ENCODE measurements at regions not wholly inside any gene's neighbourhood (a gene's known extent, or its start where the extent isn't known, plus 50 kb on each side); places are given as distances from the start of the nearest gene placed in this dataset.
"Not testable (repeated sequence)": the region's sequence is repeated elsewhere in the genome, so short reads cannot be mapped to it uniquely, and the experiment has no call there.

- no peak overlapping the region for H3K4me3 ChIP-seq (replicated peaks in 1 of 3; ENCODE audit: insufficient read depth in 1 of 3, low read depth in 2 of 3, low read length in 3 of 3)
- TF ChIP-seq ZBED4 (CRISPR knock-in tag; IDR thresholded peaks at IDR 0.05; ENCODE audit: borderline replicate concordance) (no peak), FOXP1 (IDR thresholded peaks at IDR 0.05) (no peak), FOXP1 (CRISPR knock-in tag; IDR thresholded peaks at IDR 0.05) (0 out of 2 replicates have a peak, but pooled peaks have one; percentile 20)
- no peak overlapping the region for H3K9ac ChIP-seq (ENCODE audit: insufficient read depth, low read depth, low read length)
- H3K27me3 ChIP-seq (ENCODE audit: control insufficient read depth in 1 of 2, insufficient read depth in 2 of 2, low read length in 2 of 2): no peaks in the 10 kb centered on the region
- CTCF ChIA-PET (ENCODE audit: low intra/inter-chr PET ratio, low total read pairs): no interaction called here
- H3K27ac ChIP-seq (ENCODE audit: extremely low read length, insufficient read depth, low read length): no peak overlapping the region
- no peaks in the 10 kb centered on the region for H3K79me2 ChIP-seq (ENCODE audit: insufficient read depth, low read length)
- in situ Hi-C loops (cut with HindIII; ENCODE audit: extremely low pct_ligation_motif_present, low pct_unique_long_range_greater_than_20kb): no loop called here
- POLR2A ChIA-PET: no interaction called here
- ATAC-seq (no peak), FAIRE-seq (no peak), DNase-seq (ENCODE audit: low spot score) (no peak)
- 0% methylated on average over 1 of the region's 1 CpG for WGBS (ENCODE audit: low lambda C conversion rate)
- BruUV-seq (replicated peaks): no TSS peak
- no peaks in the 10 kb centered on the region for H4K20me1 ChIP-seq (ENCODE audit: insufficient read depth, low read length)
- H3K9me3 ChIP-seq (ENCODE audit: low read length): peaks cover 68% of the 10 kb centered on the region
- intact Hi-C loops (cut with micrococcal nuclease; ENCODE audit: unreplicated experiment): no loop called here
- H3K4me2 ChIP-seq (ENCODE audit: low read depth, low read length): no peak overlapping the region
- H3K4me1 ChIP-seq (ENCODE audit: insufficient read depth, low read length): no peaks in the 10 kb centered on the region
- no peaks in the 10 kb centered on the region for H3K36me3 ChIP-seq (replicated peaks in 1 of 2; ENCODE audit: control insufficient read depth in 1 of 2, insufficient read depth in 2 of 2, low read length in 2 of 2)
- H2AFZ ChIP-seq (ENCODE audit: low read length): no peak overlapping the region
Observed at GRCh38 chr1:81179242-81179641, 621.5 kb upstream of the ADGRL2 start.

DNA sequence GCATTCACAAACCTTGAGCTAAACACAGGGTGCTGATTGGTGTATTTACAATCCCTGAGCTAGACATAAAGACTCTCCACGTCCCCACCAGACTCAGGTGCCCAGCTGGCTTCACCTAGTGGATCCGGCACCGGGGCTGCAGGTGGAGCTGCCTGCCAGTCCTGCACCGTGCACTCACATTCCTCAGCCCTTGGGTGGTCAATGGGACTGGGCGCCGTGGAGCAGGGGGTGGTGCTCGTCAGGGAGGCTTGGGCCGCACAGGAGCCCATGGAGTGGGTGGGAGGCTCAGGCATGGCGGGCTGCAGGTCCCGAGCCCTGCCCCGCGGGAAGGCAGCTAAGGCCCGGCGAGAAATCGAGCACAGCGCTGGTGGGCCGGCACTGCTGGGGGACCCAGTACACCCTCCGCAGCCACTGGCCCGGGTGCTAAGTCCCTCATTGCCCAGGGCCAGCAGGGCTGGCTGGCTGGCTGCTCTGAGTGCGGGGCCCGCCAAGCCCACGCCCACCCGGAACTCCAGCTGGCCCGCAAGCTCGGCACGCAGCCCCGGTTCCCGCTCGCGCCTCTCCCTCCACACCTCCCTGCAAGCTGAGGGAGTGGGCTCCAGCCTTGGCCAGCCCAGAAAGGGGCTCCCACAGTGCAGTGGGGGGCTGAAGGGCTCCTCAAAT lies 622.2 kb upstream of the ADGRL2 start:
- H3K4me3 ChIP-seq (replicated peaks in 1 of 3; ENCODE audit: insufficient read depth in 1 of 3, low read depth in 2 of 3, low read length in 3 of 3); H3K27me3 ChIP-seq (ENCODE audit: control insufficient read depth in 1 of 2, insufficient read depth in 2 of 2, low read length in 2 of 2); H3K9ac ChIP-seq (ENCODE audit: insufficient read depth, low read depth, low read length); BruUV-seq (replicated peaks); H3K79me2 ChIP-seq (ENCODE audit: insufficient read depth, low read length); POLR2A ChIA-PET; H3K36me3 ChIP-seq (replicated peaks in 1 of 2; ENCODE audit: control insufficient read depth in 1 of 2, insufficient read depth in 2 of 2, low read length in 2 of 2); H3K4me2 ChIP-seq (ENCODE audit: low read depth, low read length); intact Hi-C loops (cut with micrococcal nuclease; ENCODE audit: unreplicated experiment); DNase-seq (ENCODE audit: low spot score); FAIRE-seq; H3K4me1 ChIP-seq (ENCODE audit: insufficient read depth, low read length); H4K20me1 ChIP-seq (ENCODE audit: insufficient read depth, low read length); CTCF ChIA-PET (ENCODE audit: low intra/inter-chr PET ratio, low total read pairs); H3K27ac ChIP-seq (ENCODE audit: extremely low read length, insufficient read depth, low read length); in situ Hi-C loops (cut with HindIII; ENCODE audit: extremely low pct_ligation_motif_present, low pct_unique_long_range_greater_than_20kb); ATAC-seq; H2AFZ ChIP-seq (ENCODE audit: low read length): not testable (repeated sequence)
- H3K9me3 ChIP-seq (ENCODE audit: low read length): peaks cover 68% of the 10 kb centered on the region
- no CpG with 5 or more reads among the region's 30 CpGs for WGBS (ENCODE audit: low lambda C conversion rate)

All from HepG2 (cell line).